SK-N-SH (cell line): ENCODE measurements at regions not wholly inside any gene's neighbourhood (a gene's known extent, or its start where the extent isn't known, plus 50 kb on each side); places are given as distances from the start of the nearest gene placed in this dataset.

ENCODE experiments used
- CTCF ChIA-PET: fragments of 300-600, 350-600 bp; formaldehyde crosslinking; extraction: SDS; loops from one replicate; lab custom pipeline; 2021; lab: Yijun Ruan, JAX
- POLR2A ChIA-PET: fragments of 350-600 bp; sonication (Branson Sonifier 250); formaldehyde crosslinking; extraction: SDS; loops from one replicate; lab custom pipeline; 2020; ENCODE audit warnings: antibody characterized with exemption, inconsistent platforms; lab: Yijun Ruan, JAX
- DNase-seq: peaks from one replicate; pipeline ENCODE4 v3.0.0; 2012
- H2AFZ ChIP-seq: fragments of 200-600 bp; sonication (generic); 2 replicates; pipeline ENCODE4 v1.8.1; 2016; ENCODE audit warnings: antibody characterized with exemption, mild to moderate bottlenecking, low read depth
- H3F3A ChIP-seq: fragments of 200-600 bp; sonication (generic); replicated peaks from 2 replicates; pipeline ENCODE3; 2016; ENCODE audit warnings: antibody characterized with exemption, mild to moderate bottlenecking; ENCODE audit not compliant: insufficient read depth
- H3K27ac ChIP-seq, 2 experiments: fragments of 200-500 bp in 1 of 2; fragments of 200-600 bp in 1 of 2; sonication (Bioruptor generic) in 1 of 2; sonication (generic), shearing (Covaris generic) in 1 of 2; 2 replicates each; pipeline versions ENCODE4 v1.5.1 to v1.6.1; 2014 to 2016; ENCODE audit warnings: low read depth in 2 of 2, inconsistent platforms in 1 of 2, low read length in 1 of 2, mild to moderate bottlenecking in 1 of 2, mixed read lengths in 1 of 2
- H3K27me3 ChIP-seq: fragments of 200-600 bp; sonication (generic), shearing (Covaris generic); 2 replicates; pipeline ENCODE4 v1.6.1; 2016; ENCODE audit warnings: mixed run types; ENCODE audit not compliant: insufficient read depth
- H3K36me3 ChIP-seq, 2 experiments: fragments of 200-500 bp in 1 of 2; fragments of 200-600 bp in 1 of 2; sonication (Bioruptor generic) in 1 of 2; sonication (generic) in 1 of 2; replicated peaks in 1 of 2; 2 replicates each; pipeline versions ENCODE3 to v1.5.1; 2014 to 2016; ENCODE audit warnings: low read length in 1 of 2, mild to moderate bottlenecking in 1 of 2; ENCODE audit not compliant: insufficient read depth in 2 of 2, control insufficient read depth in 1 of 2
- H3K4me1 ChIP-seq, 2 experiments: fragments of 200-500 bp in 1 of 2; fragments of 200-600 bp in 1 of 2; sonication (Bioruptor generic) in 1 of 2; sonication (generic), shearing (Covaris generic) in 1 of 2; 2 replicates each; pipeline versions ENCODE4 v1.5.1 to v1.6.1; 2014 to 2016; ENCODE audit warnings: low read depth in 1 of 2, low read length in 1 of 2, mixed run types in 1 of 2; ENCODE audit not compliant: insufficient read depth in 2 of 2, control insufficient read depth in 1 of 2
- H3K4me2 ChIP-seq: fragments of 200-600 bp; sonication (generic), shearing (Covaris generic); 2 replicates; pipeline ENCODE4 v1.6.1; 2017; ENCODE audit warnings: mixed run types
- H3K4me3 ChIP-seq, 2 experiments: fragments of 200-500 bp in 1 of 2; fragments of 200-600 bp in 1 of 2; sonication (Bioruptor generic) in 1 of 2; sonication (generic), shearing (Covaris generic) in 1 of 2; 2 replicates each; pipeline versions ENCODE4 v1.5.1 to v1.8.1; 2014 to 2016; ENCODE audit warnings: low read depth in 2 of 2, inconsistent platforms in 1 of 2, low read length in 1 of 2, mild to moderate bottlenecking in 1 of 2, mixed read lengths in 1 of 2, moderate library complexity in 1 of 2
- H3K79me2 ChIP-seq: fragments of 200-600 bp; sonication (generic); 2 replicates; pipeline ENCODE4 v1.8.1; 2017; ENCODE audit warnings: mild to moderate bottlenecking; ENCODE audit not compliant: insufficient read depth
- H3K9ac ChIP-seq: fragments of 200-600 bp; sonication (generic); 2 replicates; pipeline ENCODE4 v1.6.1; 2017; ENCODE audit warnings: mixed run types
- H3K9me2 ChIP-seq: fragments of 200-600 bp; sonication (generic); 2 replicates; pipeline ENCODE4 v1.6.1; 2017; ENCODE audit warnings: mixed run types
- H3K9me3 ChIP-seq: fragments of 200-600 bp; sonication (generic); 2 replicates; pipeline ENCODE4 v1.6.1; 2017; ENCODE audit warnings: mixed run types, mild to moderate bottlenecking, moderate library complexity
- H4K20me1 ChIP-seq: fragments of 200-600 bp; sonication (generic); 2 replicates; pipeline ENCODE4 v1.6.1; 2017; ENCODE audit warnings: mild to moderate bottlenecking, mixed run types; ENCODE audit not compliant: insufficient read depth
- CHD2 ChIP-seq: fragments of 150-350 bp; IDR thresholded peaks from 2 replicates; pipeline ENCODE4 v1.6.1; 2018; ENCODE audit warnings: low read length; ENCODE audit not compliant: partially characterized antibody
- CTCF ChIP-seq: fragments of 200-600 bp; sonication (generic); IDR thresholded peaks from 2 replicates; pipeline ENCODE4 v1.6.1; 2017; ENCODE audit warnings: antibody characterized with exemption, mild to moderate bottlenecking, moderate library complexity
- ELF1 ChIP-seq: IDR thresholded peaks from 2 replicates; pipeline ENCODE4 v1.4.0; 2012
- EP300 ChIP-seq, 2 experiments: IDR thresholded peaks; 2 replicates each; pipeline versions ENCODE4 v1.4.0 to v1.6.1; 2012; ENCODE audit warnings: borderline replicate concordance in 1 of 2, low read depth in 1 of 2, low read length in 1 of 2
- EZH2phosphoT487 ChIP-seq: fragments of 200-600 bp; sonication (generic); IDR thresholded peaks from 2 replicates; pipeline ENCODE4 v1.6.1; 2017; ENCODE audit warnings: low read depth, mixed run types, mild to moderate bottlenecking, antibody characterized with exemption, moderate library complexity, borderline replicate concordance
- FOSL2 ChIP-seq: IDR thresholded peaks from 2 replicates; pipeline ENCODE4 v1.4.0; 2012; ENCODE audit warnings: low read depth, mild to moderate bottlenecking, moderate library complexity, borderline replicate concordance
- FOXM1 ChIP-seq: IDR thresholded peaks from 2 replicates; pipeline ENCODE4 v1.4.0; 2012; ENCODE audit warnings: low read depth, mild to moderate bottlenecking
- GATA2 ChIP-seq: sonication (generic); formaldehyde crosslinking; IDR thresholded peaks from 2 replicates; pipeline ENCODE4 v1.5.0; 2020; ENCODE audit warnings: mild to moderate bottlenecking, missing genetic modification reagents
- MAX ChIP-seq: IDR thresholded peaks from 2 replicates; pipeline ENCODE4 v1.4.0; 2012; ENCODE audit warnings: low read depth
- MXI1 ChIP-seq: IDR thresholded peaks from 2 replicates; pipeline ENCODE4 v1.6.1; 2012; ENCODE audit warnings: mild to moderate bottlenecking, low read depth, low read length, improper control_type of control experiment
- NFIC ChIP-seq: IDR thresholded peaks from 2 replicates; pipeline ENCODE4 v1.4.0; 2012; ENCODE audit warnings: borderline replicate concordance
- REST ChIP-seq: IDR thresholded peaks from 2 replicates; pipeline ENCODE4 v1.6.1; 2012; ENCODE audit warnings: mild to moderate bottlenecking, low read depth, low read length, moderate library complexity
- RFX5 ChIP-seq: IDR thresholded peaks from 2 replicates; pipeline ENCODE4 v1.6.1; 2012; ENCODE audit warnings: mild to moderate bottlenecking, improper control_type of control experiment, low read length
- RXRA ChIP-seq: IDR thresholded peaks from 2 replicates; pipeline ENCODE4 v1.4.0; 2012; ENCODE audit warnings: low read depth, mild to moderate bottlenecking, borderline replicate concordance
- SIN3A ChIP-seq: IDR thresholded peaks from 2 replicates; pipeline ENCODE4 v1.6.1; 2012; ENCODE audit warnings: low read depth, mild to moderate bottlenecking, low read length, moderate library complexity, borderline replicate concordance
- SMC3 ChIP-seq: IDR thresholded peaks from 2 replicates; pipeline ENCODE4 v1.6.1; 2012; ENCODE audit warnings: low read depth, low read length, improper control_type of control experiment
- TAF1 ChIP-seq: IDR thresholded peaks from 2 replicates; pipeline ENCODE4 v1.6.1; 2012; ENCODE audit warnings: low read depth, mild to moderate bottlenecking, low read length, moderate library complexity, borderline replicate concordance
- TEAD4 ChIP-seq: IDR thresholded peaks from 2 replicates; pipeline ENCODE4 v1.4.0; 2012; ENCODE audit warnings: mild to moderate bottlenecking, borderline replicate concordance; ENCODE audit not compliant: insufficient read depth
- WGBS: methylation state at CpG from one replicate; pipeline ENCODE4 v1.1.6; 2017; ENCODE audit warnings: low lambda C conversion rate; 5-methylcytosine and 5-hydroxymethylcytosine counted together
- TF ChIP-seq, protein P1 (sequence below): IDR thresholded peaks from 2 replicates; pipeline ENCODE4; 2012

- H3K4me1 ChIP-seq: no peaks in the 10 kb centered on the region
- no peaks in the 10 kb centered on the region for H3F3A ChIP-seq
- DNase-seq: no peak
- no peaks in the 10 kb centered on the region for H4K20me1 ChIP-seq
- H3K9ac ChIP-seq: no peak overlapping the region
- peaks cover 6% of the 10 kb centered on the region; the same call in 1 of the 2 replicates for H3K9me3 ChIP-seq
- no peaks in the 10 kb centered on the region for H3K27me3 ChIP-seq
- CTCF ChIA-PET: no interaction called here
- no peaks in the 10 kb centered on the region for H3K79me2 ChIP-seq
- no peak overlapping the region for H2AFZ ChIP-seq
- no peak overlapping the region for H3K4me2 ChIP-seq
- WGBS: 41% methylated on average over 1 of the region's 1 CpG
- H3K9me2 ChIP-seq: no peaks in the 10 kb centered on the region
- H3K4me3 ChIP-seq: no peak overlapping the region
- no peaks in the 10 kb centered on the region for H3K36me3 ChIP-seq
- POLR2A ChIA-PET: no interaction called here
- no peak overlapping the region for H3K27ac ChIP-seq
- TF ChIP-seq TEAD4: no peak
- no peak for TF ChIP-seq FOXM1
- TF ChIP-seq EP300 (IDR thresholded peaks at IDR 0.05; ENCODE audit: borderline replicate concordance in 1 of 2, low read depth in 1 of 2, low read length in 1 of 2): no peak
- no peak for TF ChIP-seq GATA2 (CRISPR knock-in tag)
- no peak for TF ChIP-seq NFIC
- no peak for TF ChIP-seq EZH2phosphoT487
- TF ChIP-seq ELF1: no peak
- TF ChIP-seq CTCF: no peak
- TF ChIP-seq FOSL2: no peak
- no peak for TF ChIP-seq CHD2
- no peak for TF ChIP-seq REST
- no peak for TF ChIP-seq RFX5
- TF ChIP-seq, all 33 proteins: peak for 0
Observed at GRCh38 chr2:60157283-60157682, 396.2 kb downstream of the BCL11A start.

DNA sequence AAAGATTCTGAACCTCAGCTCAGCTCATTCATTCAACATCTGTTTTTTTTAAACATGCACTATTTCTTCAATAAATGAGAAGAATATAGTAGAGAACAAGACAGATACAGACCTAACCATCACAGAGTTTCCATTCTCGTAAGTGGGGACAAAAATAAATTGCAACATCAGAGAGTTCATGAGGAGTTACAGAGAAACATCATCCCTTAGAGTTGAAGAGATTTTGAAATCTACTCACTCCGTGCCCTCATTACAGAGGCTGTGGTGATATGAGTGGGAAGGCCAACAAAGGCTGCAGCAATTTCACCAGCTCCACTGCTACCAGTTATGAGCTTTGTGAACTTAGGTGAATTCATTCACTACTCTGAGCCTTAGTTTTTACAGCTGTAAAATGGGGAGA is 399.3 kb downstream of the BCL11A start:
- POLR2A ChIA-PET: no interaction called here
- H3K79me2 ChIP-seq: no peaks in the 10 kb centered on the region
- H3K4me2 ChIP-seq: no peak overlapping the region
- no peak overlapping the region for H3K9ac ChIP-seq
- no peaks in the 10 kb centered on the region for H3K4me1 ChIP-seq
- TF ChIP-seq RXRA (no peak), ELF1 (no peak), CHD2 (no peak), MAX (no peak), SIN3A (no peak), MXI1 (no peak), SMC3 (no peak), TAF1 (no peak), CTCF (no peak)
- TF ChIP-seq, protein P1, sequence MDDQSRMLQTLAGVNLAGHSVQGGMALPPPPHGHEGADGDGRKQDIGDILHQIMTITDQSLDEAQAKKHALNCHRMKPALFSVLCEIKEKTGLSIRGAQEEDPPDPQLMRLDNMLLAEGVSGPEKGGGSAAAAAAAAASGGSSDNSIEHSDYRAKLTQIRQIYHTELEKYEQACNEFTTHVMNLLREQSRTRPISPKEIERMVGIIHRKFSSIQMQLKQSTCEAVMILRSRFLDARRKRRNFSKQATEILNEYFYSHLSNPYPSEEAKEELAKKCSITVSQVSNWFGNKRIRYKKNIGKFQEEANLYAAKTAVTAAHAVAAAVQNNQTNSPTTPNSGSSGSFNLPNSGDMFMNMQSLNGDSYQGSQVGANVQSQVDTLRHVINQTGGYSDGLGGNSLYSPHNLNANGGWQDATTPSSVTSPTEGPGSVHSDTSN: no peak
- H3K27ac ChIP-seq: no peak overlapping the region
- no peaks in the 10 kb centered on the region for H4K20me1 ChIP-seq
- H3K9me2 ChIP-seq: no peaks in the 10 kb centered on the region
- no peak for DNase-seq
- WGBS: 5% methylated on average over 2 of the region's 2 CpGs
- CTCF ChIA-PET: no interaction called here
- no peak overlapping the region for H3K4me3 ChIP-seq
- no peaks in the 10 kb centered on the region for H3F3A ChIP-seq
- no peak overlapping the region for H2AFZ ChIP-seq
- H3K9me3 ChIP-seq: peaks cover 9% of the 10 kb centered on the region; the same call in 1 of the 2 replicates
- H3K27me3 ChIP-seq: no peaks in the 10 kb centered on the region
- no peaks in the 10 kb centered on the region for H3K36me3 ChIP-seq
